Activated B cell treated with CpG ODN at 0.5 μM for 24 hours (primary cell): ENCODE measurements at regions not wholly inside any gene's neighbourhood (a gene's known extent, or its start where the extent isn't known, plus 50 kb on each side); places are given as distances from the start of the nearest gene placed in this dataset.

Experiments
- ATAC-seq: fragments of 200-7000 bp; cut with Tn5 transposase; one replicate; pipeline ENCODE4 v1.10.0; 2021; ENCODE audit warnings: low read depth, mild to moderate bottlenecking, moderate library complexity
- CTCF ChIA-PET: fragments of 350-600 bp; sonication (Branson Sonifier 250); formaldehyde crosslinking; loops from one replicate; lab custom pipeline; 2021; ENCODE audit warnings: antibody characterized with exemption; lab: Charles Lee
- POLR2A ChIA-PET: fragments of 350-600 bp; sonication (Branson Sonifier 250); formaldehyde crosslinking; loops from one replicate; lab custom pipeline; 2021; ENCODE audit warnings: antibody characterized with exemption; lab: Charles Lee
- DNase-seq: peaks from one replicate; pipeline ENCODE4 v3.0.0; 2022
- H3K27ac Mint-ChIP-seq: one replicate; pipeline ENCODE4 v1.8.0; 2020; ENCODE audit warnings: mixed read lengths
- H3K27me3 Mint-ChIP-seq: one replicate; pipeline ENCODE4 v1.8.0; 2021; ENCODE audit warnings: mixed read lengths
- H3K36me3 Mint-ChIP-seq: one replicate; pipeline ENCODE4 v1.8.0; 2021; ENCODE audit warnings: low read depth, mixed read lengths
- H3K4me1 Mint-ChIP-seq: one replicate; pipeline ENCODE4 v1.8.0; 2021; ENCODE audit warnings: mixed read lengths
- H3K4me3 Mint-ChIP-seq: one replicate; pipeline ENCODE4 v1.8.0; 2020; ENCODE audit warnings: mild to moderate bottlenecking, mixed read lengths
- H3K9me3 Mint-ChIP-seq: one replicate; pipeline ENCODE4 v1.8.0; 2020; ENCODE audit warnings: mixed read lengths
- intact Hi-C: fragments of 100-400 bp; cut with micrococcal nuclease; formaldehyde crosslinking; loops from one replicate; pipeline ENCODE4 v1.15.1; 2024
- TF ChIP-seq, protein P1 (sequence below): fragments of 200-600 bp; IDR thresholded peaks from one replicate; pipeline ENCODE4 v1.8.0; 2022; ENCODE audit warnings: antibody characterized with exemption, mild to moderate bottlenecking

- no peaks in the 10 kb centered on the region for H3K9me3 Mint-ChIP-seq
- peaks cover 6% of the 10 kb centered on the region for H3K27me3 Mint-ChIP-seq
- no peak overlapping the region for H3K4me3 Mint-ChIP-seq
- H3K36me3 Mint-ChIP-seq, result no peaks in the 10 kb centered on the region
- ATAC-seq (no peak), DNase-seq (no peak)
- POLR2A ChIA-PET, result no interaction called here
- TF ChIP-seq, protein P1, sequence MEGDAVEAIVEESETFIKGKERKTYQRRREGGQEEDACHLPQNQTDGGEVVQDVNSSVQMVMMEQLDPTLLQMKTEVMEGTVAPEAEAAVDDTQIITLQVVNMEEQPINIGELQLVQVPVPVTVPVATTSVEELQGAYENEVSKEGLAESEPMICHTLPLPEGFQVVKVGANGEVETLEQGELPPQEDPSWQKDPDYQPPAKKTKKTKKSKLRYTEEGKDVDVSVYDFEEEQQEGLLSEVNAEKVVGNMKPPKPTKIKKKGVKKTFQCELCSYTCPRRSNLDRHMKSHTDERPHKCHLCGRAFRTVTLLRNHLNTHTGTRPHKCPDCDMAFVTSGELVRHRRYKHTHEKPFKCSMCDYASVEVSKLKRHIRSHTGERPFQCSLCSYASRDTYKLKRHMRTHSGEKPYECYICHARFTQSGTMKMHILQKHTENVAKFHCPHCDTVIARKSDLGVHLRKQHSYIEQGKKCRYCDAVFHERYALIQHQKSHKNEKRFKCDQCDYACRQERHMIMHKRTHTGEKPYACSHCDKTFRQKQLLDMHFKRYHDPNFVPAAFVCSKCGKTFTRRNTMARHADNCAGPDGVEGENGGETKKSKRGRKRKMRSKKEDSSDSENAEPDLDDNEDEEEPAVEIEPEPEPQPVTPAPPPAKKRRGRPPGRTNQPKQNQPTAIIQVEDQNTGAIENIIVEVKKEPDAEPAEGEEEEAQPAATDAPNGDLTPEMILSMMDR, result no peak
- CTCF ChIA-PET, result interaction anchor here (1.9 kb wide), 1 partner anchor 144 kb away, joined by 4 read pairs; no protein-coding TSS in a partner anchor
- H3K4me1 Mint-ChIP-seq, result peaks cover 4% of the 10 kb centered on the region
- intact Hi-C loops, result no loop called here
- H3K27ac Mint-ChIP-seq, result no peak overlapping the region
Measured at GRCh38 chr1:43057567-43057966, 98.9 kb upstream of the SLC2A1 start.

DNA sequence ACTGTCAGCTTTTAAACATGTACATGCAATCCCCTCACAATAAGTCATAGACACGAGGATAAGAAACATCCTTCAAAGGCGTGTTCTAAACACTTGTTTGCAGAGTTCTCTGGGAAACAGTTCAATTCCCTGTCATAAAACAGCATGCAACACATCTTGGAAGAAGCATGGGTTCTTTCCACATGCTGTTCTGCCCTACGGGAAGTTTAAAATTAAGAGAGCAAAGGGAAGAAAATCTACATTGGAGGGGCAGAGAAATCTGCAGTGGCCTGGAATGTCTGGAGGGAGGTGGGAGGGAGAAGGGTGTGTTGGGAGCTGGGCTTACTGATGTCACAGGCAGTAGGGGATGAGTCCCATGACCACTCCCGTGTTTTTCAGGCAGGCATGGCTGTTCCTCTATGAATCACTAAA is 98.3 kb upstream of the SLC2A1 start:
- Mint-ChIP-seq H3K27ac (no peak overlapping the region), H3K4me1 (peaks cover 4% of the 10 kb centered on the region), H3K27me3 (peaks cover 8% of the 10 kb centered on the region), H3K9me3 (no peaks in the 10 kb centered on the region), H3K4me3 (no peak overlapping the region), H3K36me3 (no peaks in the 10 kb centered on the region)
- ATAC-seq (no peak), DNase-seq (no peak)
- POLR2A ChIA-PET, result no interaction called here
- TF ChIP-seq, protein P1, result no peak
- intact Hi-C loops, result no loop called here
- CTCF ChIA-PET, result interaction anchor here (1.1 to 1.9 kb wide), 2 partner anchors 17 to 144 kb away, joined by 4 read pairs; no protein-coding TSS in a partner anchor

DNA sequence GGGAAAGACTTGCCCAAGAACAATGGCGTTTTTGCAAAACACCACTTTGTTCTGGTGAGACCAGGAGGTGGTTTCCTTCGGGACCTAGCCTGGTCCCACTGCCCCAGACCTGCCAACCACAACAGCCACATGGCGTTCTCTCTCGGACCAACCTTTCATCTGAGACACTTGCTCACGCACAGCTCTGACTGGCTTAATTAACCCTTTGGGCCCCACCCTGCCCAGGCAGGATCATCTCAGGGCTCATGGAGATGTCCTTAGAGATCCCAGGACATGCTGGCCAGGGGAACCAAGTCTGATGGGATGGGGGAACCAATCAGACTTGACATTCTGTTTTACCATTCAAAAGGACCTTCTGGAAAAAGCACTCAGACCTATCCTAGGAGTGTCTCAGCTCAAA is 97.8 kb upstream of the SLC2A1 start:
- Mint-ChIP-seq H3K9me3 (no peaks in the 10 kb centered on the region), H3K4me3 (no peak overlapping the region), H3K27me3 (peaks cover 8% of the 10 kb centered on the region), H3K4me1 (peaks cover 4% of the 10 kb centered on the region), H3K36me3 (no peaks in the 10 kb centered on the region), H3K27ac (no peak overlapping the region)
- CTCF ChIA-PET, result interaction anchor here (1.1 to 1.9 kb wide), 2 partner anchors 17 to 143 kb away, joined by 4 read pairs; no protein-coding TSS in a partner anchor
- no peak for DNase-seq
- POLR2A ChIA-PET, result no interaction called here
- intact Hi-C loops, result no loop called here
- no peak for ATAC-seq
- TF ChIP-seq, protein P1, result no peak

DNA sequence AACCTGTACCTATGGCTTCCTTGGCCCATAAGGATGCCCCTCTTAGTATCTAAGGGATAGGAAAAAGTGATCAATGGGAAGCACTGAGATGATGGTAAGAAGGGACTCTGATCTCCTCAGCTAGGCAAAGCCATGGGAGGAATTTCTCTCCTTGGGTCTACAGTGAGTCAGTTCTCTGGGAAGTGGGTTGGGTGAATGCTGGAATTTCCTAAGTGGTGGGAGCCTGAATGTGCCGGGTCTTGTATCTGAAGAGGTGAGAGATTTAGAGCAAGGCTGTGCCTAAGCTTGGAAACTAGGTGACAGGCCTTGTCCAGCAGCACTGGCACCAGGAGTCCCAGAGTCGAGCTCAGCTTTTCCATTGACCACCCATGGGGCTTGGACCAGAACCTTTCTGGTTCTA is 96.3 kb upstream of the SLC2A1 start:
- Mint-ChIP-seq H3K4me1 (peaks cover 4% of the 10 kb centered on the region), H3K36me3 (no peaks in the 10 kb centered on the region), H3K9me3 (no peaks in the 10 kb centered on the region), H3K27ac (no peak overlapping the region), H3K27me3 (peaks cover 8% of the 10 kb centered on the region), H3K4me3 (no peak overlapping the region)
- TF ChIP-seq, protein P1, result no peak
- ATAC-seq (no peak), DNase-seq (no peak)
- CTCF ChIA-PET, result no interaction called here
- intact Hi-C loops, result no loop called here
- POLR2A ChIA-PET, result interaction anchor here (0.5 kb wide), 1 partner anchor 118 kb away, joined by 6 read pairs; no protein-coding TSS in a partner anchor

GRCh38 chr1:43052786-43053439 is 94.2 kb upstream of the SLC2A1 start:
- POLR2A ChIA-PET, result no interaction called here
- Mint-ChIP-seq H3K9me3 (no peaks in the 10 kb centered on the region), H3K4me1 (no peaks in the 10 kb centered on the region), H3K27me3 (peaks cover 8% of the 10 kb centered on the region), H3K27ac (no peak overlapping the region), H3K36me3 (no peaks in the 10 kb centered on the region), H3K4me3 (no peak overlapping the region)
- DNase-seq (no peak), ATAC-seq (no peak)
- CTCF ChIA-PET, result interaction anchor here (1.1 to 1.3 kb wide), 2 partner anchors 20 to 21 kb away, joined by 3 read pairs; no protein-coding TSS in a partner anchor
- TF ChIP-seq, protein P1, result no peak
- intact Hi-C loops, result no loop called here
